GM12891 (cell line): ENCODE measurements at regions not wholly inside any gene's neighbourhood (a gene's known extent, or its start where the extent isn't known, plus 50 kb on each side); places are given as distances from the start of the nearest gene placed in this dataset.

Experiments used
- DNase-seq: peaks from one replicate; pipeline ENCODE4 v3.0.0; 2011; ENCODE audit warnings: low spot score; ENCODE audit not compliant: insufficient read length
- FAIRE-seq: peaks from 2 replicates; lab custom pipeline; 2011; peaks lifted over from hg19 to GRCh38; lab: Jason Lieb, UNC
- PAX5 ChIP-seq: IDR thresholded peaks from 2 replicates; pipeline ENCODE4 v1.6.1; 2011; ENCODE audit warnings: low read length, moderate library complexity, mild to moderate bottlenecking; ENCODE audit not compliant: insufficient read depth, severe bottlenecking
- POLR2A ChIP-seq: IDR thresholded peaks from 2 replicates; pipeline ENCODE4 v1.6.1; 2011; ENCODE audit warnings: low read depth, low read length, control low read depth
- POLR2AphosphoS5 ChIP-seq: IDR thresholded peaks from 2 replicates; pipeline ENCODE4 v1.6.1; 2011; ENCODE audit warnings: low read depth, low read length, control low read depth
- POU2F2 ChIP-seq: IDR thresholded peaks from 2 replicates; pipeline ENCODE4 v1.6.1; 2011; ENCODE audit warnings: low read depth, mild to moderate bottlenecking, control low read depth, low read length, moderate library complexity
- SPI1 ChIP-seq: IDR thresholded peaks from 2 replicates; pipeline ENCODE4 v1.6.1; 2011; ENCODE audit warnings: low read depth, low read length, control low read depth
- TAF1 ChIP-seq: IDR thresholded peaks from 2 replicates; pipeline ENCODE4 v1.6.1; 2011; ENCODE audit warnings: low read depth, low read length, control low read depth

GRCh38 chr5:3709717-3710348 is 114.2 kb downstream of the IRX1 start:
- no peak for DNase-seq
- no peak for FAIRE-seq
- TF ChIP-seq PAX5 (no peak), POLR2A (no peak), POU2F2 (no peak), SPI1 (no peak), TAF1 (no peak), POLR2AphosphoS5 (no peak)

GRCh38 chr5:3715062-3715461 is 119.4 kb downstream of the IRX1 start:
- no peak for TF ChIP-seq SPI1
- no peak for TF ChIP-seq TAF1
- no peak for TF ChIP-seq POU2F2
- TF ChIP-seq POLR2AphosphoS5 = no peak
- no peak for TF ChIP-seq POLR2A
- TF ChIP-seq PAX5 = no peak
- FAIRE-seq (no peak), DNase-seq (no peak)

- no peak for FAIRE-seq
- TF ChIP-seq TAF1 (no peak), POU2F2 (no peak), POLR2A (no peak), PAX5 (no peak), SPI1 (no peak), POLR2AphosphoS5 (no peak)
- DNase-seq = no peak
Observed at GRCh38 chr5:3729631-3730030, 134.0 kb downstream of the IRX1 start.

GRCh38 chr5:3734632-3735031 is 139.0 kb downstream of the IRX1 start:
- no peak for DNase-seq
- FAIRE-seq = no peak
- TF ChIP-seq PAX5 (no peak), SPI1 (no peak), POU2F2 (no peak), TAF1 (no peak), POLR2AphosphoS5 (no peak), POLR2A (no peak)

- TF ChIP-seq POLR2A (no peak), TAF1 (no peak), POU2F2 (no peak), POLR2AphosphoS5 (no peak), SPI1 (no peak), PAX5 (no peak)
- DNase-seq (no peak), FAIRE-seq (no peak)
Observed at GRCh38 chr5:3736466-3736865, 140.8 kb downstream of the IRX1 start.

- no peak for FAIRE-seq
- DNase-seq = no peak
- no peak for TF ChIP-seq POLR2AphosphoS5
- TF ChIP-seq TAF1 = no peak
- TF ChIP-seq POU2F2 = no peak
- no peak for TF ChIP-seq SPI1
- no peak for TF ChIP-seq POLR2A
- no peak for TF ChIP-seq PAX5
Observed at GRCh38 chr5:3736926-3737325, 141.3 kb downstream of the IRX1 start.

GRCh38 chr5:3738919-3739318 is 143.3 kb downstream of the IRX1 start:
- FAIRE-seq = no peak
- no peak for TF ChIP-seq PAX5
- TF ChIP-seq POU2F2 = no peak
- TF ChIP-seq TAF1 = no peak
- TF ChIP-seq POLR2A = no peak
- TF ChIP-seq SPI1 = no peak
- no peak for TF ChIP-seq POLR2AphosphoS5
- DNase-seq = no peak

GRCh38 chr5:3740546-3741373 is 145.1 kb downstream of the IRX1 start:
- TF ChIP-seq POU2F2 (no peak), PAX5 (no peak), TAF1 (no peak), POLR2A (no peak), SPI1 (no peak), POLR2AphosphoS5 (no peak)
- FAIRE-seq (no peak), DNase-seq (no peak)

GRCh38 chr5:3741374-3741770 is 145.7 kb downstream of the IRX1 start:
- DNase-seq = no peak
- TF ChIP-seq SPI1 (no peak), PAX5 (no peak), TAF1 (no peak), POLR2AphosphoS5 (no peak), POLR2A (no peak), POU2F2 (no peak)
- FAIRE-seq = no peak
